HS-5 (cell line): ENCODE measurements at regions not wholly inside any gene's neighbourhood (a gene's known extent, or its start where the extent isn't known, plus 50 kb on each side); places are given as distances from the start of the nearest gene placed in this dataset.

Source experiments
- DNase-seq: peaks from one replicate; pipeline ENCODE4 v3.0.0-alpha.2; 2012; ENCODE audit warnings: low read depth

GRCh38 chr5:93929131-93929530, 187.7 kb upstream of the POU5F2 start:
- no peak for DNase-seq

- no peak for DNase-seq
Measured at GRCh38 chr5:93926831-93927620, 185.6 kb upstream of the POU5F2 start.

GRCh38 chr5:93925321-93925720, 183.9 kb upstream of the POU5F2 start:
- no peak for DNase-seq

- no peak for DNase-seq
Measured at GRCh38 chr5:93924628-93925027, 183.2 kb upstream of the POU5F2 start.

GRCh38 chr5:93922551-93922950, 181.2 kb upstream of the POU5F2 start:
- no peak for DNase-seq

GRCh38 chr5:93921001-93921400, 179.6 kb upstream of the POU5F2 start:
- DNase-seq, result no peak

GRCh38 chr5:93916872-93917271, 175.5 kb upstream of the POU5F2 start:
- DNase-seq, result no peak

- DNase-seq, result no peak
Measured at GRCh38 chr5:93915142-93915553, 173.7 kb upstream of the POU5F2 start.

GRCh38 chr5:93911609-93912008, 170.2 kb upstream of the POU5F2 start:
- DNase-seq, result no peak

GRCh38 chr5:93909356-93909755, 168.0 kb upstream of the POU5F2 start:
- DNase-seq, result no peak

GRCh38 chr5:93904917-93905316, 163.5 kb upstream of the POU5F2 start:
- DNase-seq, result no peak

- DNase-seq, result no peak
Measured at GRCh38 chr5:93902288-93902687, 160.9 kb upstream of the POU5F2 start.

GRCh38 chr5:93899026-93899600, 157.7 kb upstream of the POU5F2 start:
- DNase-seq, result no peak

GRCh38 chr5:93894601-93895354, 153.4 kb upstream of the POU5F2 start:
- no peak for DNase-seq

GRCh38 chr5:93893075-93893474, 151.7 kb upstream of the POU5F2 start:
- no peak for DNase-seq

GRCh38 chr5:93892481-93892880, 151.1 kb upstream of the POU5F2 start:
- DNase-seq, result no peak

GRCh38 chr5:93891491-93892480, 150.4 kb upstream of the POU5F2 start:
- DNase-seq, result no peak

GRCh38 chr5:93890657-93891056, 149.3 kb upstream of the POU5F2 start:
- DNase-seq, result no peak

GRCh38 chr5:93887678-93888077, 146.3 kb upstream of the POU5F2 start:
- no peak for DNase-seq

GRCh38 chr5:93886917-93887361, 145.5 kb upstream of the POU5F2 start:
- DNase-seq, result no peak

- no peak for DNase-seq
Measured at GRCh38 chr5:93886098-93886806, 144.9 kb upstream of the POU5F2 start.
